HPDE6-E6E7 (cell line): ENCODE measurements at regions not wholly inside any gene's neighbourhood (a gene's known extent, or its start where the extent isn't known, plus 50 kb on each side); places are given as distances from the start of the nearest gene placed in this dataset.

Experiments
- DNase-seq: peaks from one replicate; pipeline ENCODE4 v3.0.0; 2011; ENCODE audit warnings: missing footprints; ENCODE audit errors: extremely low spot score

- no peak for DNase-seq
These were observed 581.7 kb downstream of the MRPL39 start for GRCh38 chr21:25025596-25025995.

- no peak for DNase-seq
These were observed 582.6 kb downstream of the MRPL39 start for GRCh38 chr21:25024639-25025038.

GRCh38 chr21:25005388-25005787 is 601.9 kb downstream of the MRPL39 start:
- no peak for DNase-seq

GRCh38 chr21:25002676-25003075 is 604.6 kb downstream of the MRPL39 start:
- no peak for DNase-seq

- DNase-seq = no peak
These were observed 612.1 kb downstream of the MRPL39 start for GRCh38 chr21:24995216-24995615.

- no peak for DNase-seq
These were observed 612.6 kb downstream of the MRPL39 start for GRCh38 chr21:24994717-24995116.

GRCh38 chr21:24989516-24989915 is 617.8 kb downstream of the MRPL39 start:
- DNase-seq = no peak

- no peak for DNase-seq
These were observed 618.3 kb downstream of the MRPL39 start for GRCh38 chr21:24988941-24989340.

- DNase-seq = no peak
These were observed 631.0 kb downstream of the MRPL39 start for GRCh38 chr21:24976238-24976637.

- DNase-seq = no peak
These were observed 638.2 kb downstream of the MRPL39 start for GRCh38 chr21:24969068-24969467.

GRCh38 chr21:24955275-24955961 is 651.9 kb downstream of the MRPL39 start:
- DNase-seq = no peak

GRCh38 chr21:24948186-24948585 is 659.1 kb downstream of the MRPL39 start:
- no peak for DNase-seq

- no peak for DNase-seq
These were observed 661.4 kb downstream of the MRPL39 start for GRCh38 chr21:24945910-24946309.

- peak; percentile 1 for DNase-seq
These were observed 665.7 kb downstream of the MRPL39 start for GRCh38 chr21:24941316-24942185.

GRCh38 chr21:24939291-24939690 is 668.0 kb downstream of the MRPL39 start:
- no peak for DNase-seq

GRCh38 chr21:24938573-24938972 is 668.7 kb downstream of the MRPL39 start:
- no peak for DNase-seq

- DNase-seq = no peak
These were observed 671.3 kb downstream of the MRPL39 start for GRCh38 chr21:24935991-24936390.

- no peak for DNase-seq
These were observed 696.7 kb downstream of the MRPL39 start for GRCh38 chr21:24910591-24910990.

- DNase-seq = no peak
These were observed 703.2 kb downstream of the MRPL39 start for GRCh38 chr21:24903994-24904635.

GRCh38 chr21:24899138-24899537 is 708.1 kb downstream of the MRPL39 start:
- DNase-seq = no peak

- no peak for DNase-seq
These were observed 709.4 kb downstream of the MRPL39 start for GRCh38 chr21:24897883-24898282.

GRCh38 chr21:24896735-24897124 is 710.6 kb downstream of the MRPL39 start:
- DNase-seq = no peak
